Lower leg skin (tissue), 3 donors: ENCODE measurements at regions not wholly inside any gene's neighbourhood (a gene's known extent, or its start where the extent isn't known, plus 50 kb on each side); places are given as distances from the start of the nearest gene placed in this dataset.

Experiments used
- POLR2A ChIP-seq, 2 donors: fragments of 450-650 bp; IDR thresholded peaks; one replicate each; pipeline ENCODE4 v1.6.1; 2016 to 2017; ENCODE audit warnings: antibody characterized with exemption in 2 of 2, mild to moderate bottlenecking in 1 of 2, moderate library complexity in 1 of 2
- TF ChIP-seq, protein P1 (sequence below), 3 donors: fragments of 450-650 bp; IDR thresholded peaks; one replicate each; pipeline ENCODE4 v1.5.1; 2016; ENCODE audit warnings: antibody characterized with exemption in 3 of 3, mild to moderate bottlenecking in 3 of 3, moderate library complexity in 2 of 3

DNA sequence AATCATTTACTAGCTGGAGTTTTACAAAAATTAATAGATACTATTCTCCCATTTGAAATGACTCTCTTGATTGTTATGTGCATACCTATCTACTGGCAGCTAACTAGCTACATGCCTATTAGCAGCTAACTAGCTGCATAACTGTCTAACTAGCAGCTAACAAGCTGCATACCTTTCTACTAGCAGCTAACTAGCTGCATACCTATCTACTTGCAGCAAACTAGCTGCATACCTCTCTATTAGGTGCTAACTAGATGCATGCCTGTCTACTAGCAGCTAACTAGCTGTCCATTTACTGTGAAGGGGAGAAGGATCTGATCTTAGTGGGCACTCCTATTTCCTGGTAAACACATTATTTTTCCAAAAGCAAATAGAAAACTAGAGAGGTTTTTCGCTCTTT lies 439.4 kb upstream of the PFKP start:
- TF ChIP-seq, protein P1, sequence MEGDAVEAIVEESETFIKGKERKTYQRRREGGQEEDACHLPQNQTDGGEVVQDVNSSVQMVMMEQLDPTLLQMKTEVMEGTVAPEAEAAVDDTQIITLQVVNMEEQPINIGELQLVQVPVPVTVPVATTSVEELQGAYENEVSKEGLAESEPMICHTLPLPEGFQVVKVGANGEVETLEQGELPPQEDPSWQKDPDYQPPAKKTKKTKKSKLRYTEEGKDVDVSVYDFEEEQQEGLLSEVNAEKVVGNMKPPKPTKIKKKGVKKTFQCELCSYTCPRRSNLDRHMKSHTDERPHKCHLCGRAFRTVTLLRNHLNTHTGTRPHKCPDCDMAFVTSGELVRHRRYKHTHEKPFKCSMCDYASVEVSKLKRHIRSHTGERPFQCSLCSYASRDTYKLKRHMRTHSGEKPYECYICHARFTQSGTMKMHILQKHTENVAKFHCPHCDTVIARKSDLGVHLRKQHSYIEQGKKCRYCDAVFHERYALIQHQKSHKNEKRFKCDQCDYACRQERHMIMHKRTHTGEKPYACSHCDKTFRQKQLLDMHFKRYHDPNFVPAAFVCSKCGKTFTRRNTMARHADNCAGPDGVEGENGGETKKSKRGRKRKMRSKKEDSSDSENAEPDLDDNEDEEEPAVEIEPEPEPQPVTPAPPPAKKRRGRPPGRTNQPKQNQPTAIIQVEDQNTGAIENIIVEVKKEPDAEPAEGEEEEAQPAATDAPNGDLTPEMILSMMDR (IDR thresholded peaks at IDR 0.05), result no peak
- no peak for TF ChIP-seq POLR2A (IDR thresholded peaks at IDR 0.05)
